ENCODE measurements at regions not wholly inside any gene's neighbourhood (a gene's known extent, or its start where the extent isn't known, plus 50 kb on each side); places are given as distances from the start of the nearest gene placed in this dataset.

- TF ChIP-seq GATA3 (IDR thresholded peaks at IDR 0.05; ENCODE audit: low read depth, low read length) (no peak), GATA2 (IDR thresholded peaks at IDR 0.05; ENCODE audit: low read depth, low read length) (no peak)
Observed at GRCh38 chr18:45251236-45251635, 364.0 kb upstream of the SLC14A2 start.

- TF ChIP-seq GATA3 (IDR thresholded peaks at IDR 0.05; ENCODE audit: low read depth, low read length): no peak
- no peak for TF ChIP-seq GATA2 (IDR thresholded peaks at IDR 0.05; ENCODE audit: low read depth, low read length)
Observed at GRCh38 chr18:45252474-45252873, 362.8 kb upstream of the SLC14A2 start.

GRCh38 chr18:45253056-45253565 is 362.2 kb upstream of the SLC14A2 start:
- TF ChIP-seq GATA2 (IDR thresholded peaks at IDR 0.05; ENCODE audit: low read depth, low read length) (no peak), GATA3 (IDR thresholded peaks at IDR 0.05; ENCODE audit: low read depth, low read length) (no peak)

GRCh38 chr18:45253973-45254708 is 361.1 kb upstream of the SLC14A2 start:
- TF ChIP-seq GATA3 (IDR thresholded peaks at IDR 0.05; ENCODE audit: low read depth, low read length) (no peak), GATA2 (IDR thresholded peaks at IDR 0.05; ENCODE audit: low read depth, low read length) (no peak)

- TF ChIP-seq GATA2 (IDR thresholded peaks at IDR 0.05; ENCODE audit: low read depth, low read length) (no peak), GATA3 (IDR thresholded peaks at IDR 0.05; ENCODE audit: low read depth, low read length) (no peak)
Observed at GRCh38 chr18:45254709-45255082, 360.6 kb upstream of the SLC14A2 start.

- TF ChIP-seq GATA3 (IDR thresholded peaks at IDR 0.05; ENCODE audit: low read depth, low read length) (no peak), GATA2 (IDR thresholded peaks at IDR 0.05; ENCODE audit: low read depth, low read length) (no peak)
Observed at GRCh38 chr18:45255197-45255890, 359.9 kb upstream of the SLC14A2 start.

DNA sequence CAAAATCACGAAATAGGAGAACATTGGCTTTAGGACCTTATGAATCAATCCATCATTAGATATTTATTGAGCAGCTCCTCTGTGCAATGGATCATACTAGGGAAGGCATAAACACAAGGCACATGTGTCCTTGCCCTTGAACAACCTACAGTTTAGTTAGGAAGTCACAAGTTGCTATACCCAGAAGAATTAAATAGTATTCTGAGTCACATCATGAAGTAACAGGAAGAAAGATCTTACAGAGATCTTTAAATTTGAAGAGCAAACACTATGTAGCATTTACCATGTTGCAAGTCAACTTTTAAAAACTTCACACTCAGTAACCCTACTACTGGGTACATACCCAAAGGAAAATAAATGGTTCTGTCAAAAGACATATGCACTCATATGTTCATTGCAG is 355.2 kb upstream of the SLC14A2 start:
- TF ChIP-seq GATA3 (IDR thresholded peaks at IDR 0.05; ENCODE audit: low read depth, low read length) (no peak), GATA2 (IDR thresholded peaks at IDR 0.05; ENCODE audit: low read depth, low read length) (no peak)

GRCh38 chr18:45266023-45266422 is 349.3 kb upstream of the SLC14A2 start:
- TF ChIP-seq GATA2 (IDR thresholded peaks at IDR 0.05; ENCODE audit: low read depth, low read length) (no peak), GATA3 (IDR thresholded peaks at IDR 0.05; ENCODE audit: low read depth, low read length) (no peak)

- TF ChIP-seq GATA2 (IDR thresholded peaks at IDR 0.05; ENCODE audit: low read depth, low read length): no peak
Observed at GRCh38 chr18:45267622-45268021, 347.7 kb upstream of the SLC14A2 start.

DNA sequence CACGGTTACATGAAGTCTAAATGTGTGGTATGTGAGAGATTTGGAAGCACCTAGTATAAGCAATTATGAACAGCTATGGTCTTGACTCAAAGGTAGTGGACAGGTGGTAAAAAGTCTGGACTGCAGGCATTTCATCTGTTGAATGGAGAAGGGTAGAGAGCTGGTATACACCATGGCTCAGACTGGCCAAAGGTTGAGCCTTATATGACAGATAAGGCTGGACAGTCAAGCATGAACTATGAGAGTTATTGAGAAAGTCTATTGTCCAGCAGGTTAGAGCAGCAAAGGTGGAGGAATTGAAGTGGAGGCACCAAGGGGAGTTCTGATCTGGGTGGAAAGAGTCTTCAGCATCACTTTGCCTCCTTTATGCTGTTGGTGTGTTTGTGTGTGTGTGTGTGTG is 346.7 kb upstream of the SLC14A2 start:
- TF ChIP-seq GATA2 (IDR thresholded peaks at IDR 0.05; ENCODE audit: low read depth, low read length) (no peak), GATA3 (IDR thresholded peaks at IDR 0.05; ENCODE audit: low read depth, low read length) (no peak)

GRCh38 chr18:45270289-45270771 is 344.9 kb upstream of the SLC14A2 start:
- no peak for TF ChIP-seq GATA3 (IDR thresholded peaks at IDR 0.05; ENCODE audit: low read depth, low read length)
- no peak for TF ChIP-seq GATA2 (IDR thresholded peaks at IDR 0.05; ENCODE audit: low read depth, low read length)

DNA sequence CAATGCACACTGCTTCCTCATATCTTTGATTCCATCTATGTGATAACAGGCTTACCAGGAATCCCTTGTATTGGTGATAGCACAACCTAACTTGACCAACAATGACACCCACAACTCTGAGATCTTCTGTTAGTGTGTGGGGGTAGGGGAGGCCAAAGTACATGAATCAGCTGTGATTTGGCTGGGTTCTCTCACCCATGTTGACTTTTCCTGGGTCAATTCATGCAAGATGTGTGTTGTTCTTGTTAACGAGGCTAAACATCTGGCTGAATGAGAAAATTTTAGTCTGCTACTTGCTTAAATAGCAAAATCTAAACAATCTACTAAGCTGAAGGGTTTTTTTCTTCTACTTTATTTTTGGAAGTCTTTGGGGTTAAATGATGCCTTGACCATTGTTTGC is 341.2 kb upstream of the SLC14A2 start:
- TF ChIP-seq GATA2 (IDR thresholded peaks at IDR 0.05; ENCODE audit: low read depth, low read length) (no peak), GATA3 (IDR thresholded peaks at IDR 0.05; ENCODE audit: low read depth, low read length) (no peak)

- no peak for TF ChIP-seq GATA2 (IDR thresholded peaks at IDR 0.05; ENCODE audit: low read depth, low read length)
- TF ChIP-seq GATA3 (IDR thresholded peaks at IDR 0.05; ENCODE audit: low read depth, low read length): no peak
Observed at GRCh38 chr18:45275367-45276113, 339.7 kb upstream of the SLC14A2 start.

DNA sequence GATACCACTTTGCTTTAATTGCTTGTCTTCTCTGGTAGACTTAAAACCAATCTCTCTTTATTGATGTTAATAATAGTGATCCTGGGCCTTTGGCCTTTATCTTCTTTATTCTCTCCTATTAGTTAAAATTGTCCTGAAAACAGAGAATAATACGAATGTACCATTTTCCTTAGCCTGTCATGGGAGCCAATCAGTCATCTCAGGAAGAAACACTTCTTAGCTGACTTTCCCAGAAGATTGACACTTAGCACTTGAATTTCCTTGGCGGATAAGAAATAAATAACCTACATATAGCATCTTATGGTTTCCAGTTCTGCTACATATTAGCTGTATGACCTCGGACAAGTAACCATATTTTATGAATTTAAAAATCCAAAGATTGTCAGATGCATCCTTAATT is 338.4 kb upstream of the SLC14A2 start:
- TF ChIP-seq GATA2 (IDR thresholded peaks at IDR 0.05; ENCODE audit: low read depth, low read length): no peak
